GM21515 (cell line): ENCODE measurements at regions not wholly inside any gene's neighbourhood (a gene's known extent, or its start where the extent isn't known, plus 50 kb on each side); places are given as distances from the start of the nearest gene placed in this dataset.
A peak's percentile ranks its signal among the peaks of the same experiment; 100 is the strongest.

Source experiments
- ATAC-seq: cut with Tn5 transposase; IDR thresholded peaks from one replicate; pipeline ENCODE4 v1.9.1; 2021; ENCODE audit not compliant: unreplicated experiment

GRCh38 chrY:21169821-21170220, 341.3 kb upstream of the RBMY1B start:
- no peak for ATAC-seq

- ATAC-seq = no peak
Measured at GRCh38 chrY:21174697-21175463, 336.3 kb upstream of the RBMY1B start.

- ATAC-seq = no peak
Measured at GRCh38 chrY:21175505-21175904, 335.6 kb upstream of the RBMY1B start.

GRCh38 chrY:21177306-21177800, 333.8 kb upstream of the RBMY1B start:
- ATAC-seq = no peak

GRCh38 chrY:21178281-21178680, 332.9 kb upstream of the RBMY1B start:
- ATAC-seq = no peak

- ATAC-seq = no peak
Measured at GRCh38 chrY:21180921-21181320, 330.2 kb upstream of the RBMY1B start.

- no peak for ATAC-seq
Measured at GRCh38 chrY:21184271-21184670, 326.9 kb upstream of the RBMY1B start.

GRCh38 chrY:21185419-21186105, 325.6 kb upstream of the RBMY1B start:
- ATAC-seq = no peak

GRCh38 chrY:21192694-21193093, 318.4 kb upstream of the RBMY1B start:
- no peak for ATAC-seq

GRCh38 chrY:21200246-21200645, 310.9 kb upstream of the RBMY1B start:
- ATAC-seq = no peak

- peak; percentile 94 for ATAC-seq
Measured at GRCh38 chrY:21227849-21228248, 283.3 kb upstream of the RBMY1B start.

GRCh38 chrY:21240221-21240620, 270.9 kb upstream of the RBMY1B start:
- peak; percentile 97 for ATAC-seq

GRCh38 chrY:21240662-21241310, 270.4 kb upstream of the RBMY1B start:
- ATAC-seq = no peak

GRCh38 chrY:21242793-21243192, 268.3 kb upstream of the RBMY1B start:
- ATAC-seq = no peak

- no peak for ATAC-seq
Measured at GRCh38 chrY:21246780-21247179, 264.4 kb upstream of the RBMY1B start.

- ATAC-seq = no peak
Measured at GRCh38 chrY:21248591-21248990, 262.5 kb upstream of the RBMY1B start.

GRCh38 chrY:21253455-21254248, 257.5 kb upstream of the RBMY1B start:
- ATAC-seq = no peak

GRCh38 chrY:21254476-21254875, 256.7 kb upstream of the RBMY1B start:
- no peak for ATAC-seq

GRCh38 chrY:21256820-21257219, 254.3 kb upstream of the RBMY1B start:
- ATAC-seq = peak; percentile 77

- no peak for ATAC-seq
Measured at GRCh38 chrY:21259707-21260106, 251.4 kb upstream of the RBMY1B start.

GRCh38 chrY:21260325-21260724, 250.8 kb upstream of the RBMY1B start:
- ATAC-seq = no peak
